Adrenal gland (tissue), 5 donors: ENCODE measurements at regions not wholly inside any gene's neighbourhood (a gene's known extent, or its start where the extent isn't known, plus 50 kb on each side); places are given as distances from the start of the nearest gene placed in this dataset.

Source experiments
- CTCF ChIP-seq, 6 experiments: fragments of 450-650 bp in 4 of 6; fragments of 200-600 bp in 2 of 6; sonication (generic) in 1 of 6; IDR thresholded peaks; 1 replicate in 5 of 6; 2 replicates in 1 of 6; pipeline versions ENCODE4 v1.5.1 to v1.8.0; 2016 to 2021; ENCODE audit warnings: antibody characterized with exemption in 6 of 6, mild to moderate bottlenecking in 2 of 6, moderate library complexity in 1 of 6
- POLR2A ChIP-seq, 2 donors: fragments of 450-650 bp; IDR thresholded peaks; one replicate each; pipeline ENCODE4 v1.6.1; 2017; ENCODE audit warnings: antibody characterized with exemption in 2 of 2, mild to moderate bottlenecking in 2 of 2, moderate library complexity in 1 of 2
- donor health status: DM: no; HTN: no; CAD: no.

- TF ChIP-seq CTCF (IDR thresholded peaks at IDR 0.05) (no peak), POLR2A (IDR thresholded peaks at IDR 0.05) (no peak)
These were observed 393.3 kb downstream of the DMRT2 start for GRCh38 chr9:1443450-1443849.
